NCI-H82 treated with DMSO at 0.1 percent for 48 hours (cell line): ENCODE measurements at regions not wholly inside any gene's neighbourhood (a gene's known extent, or its start where the extent isn't known, plus 50 kb on each side); places are given as distances from the start of the nearest gene placed in this dataset.

Source experiments
- DNase-seq: peaks from one replicate; lab custom pipeline; 2025; ENCODE audit not compliant: unreplicated experiment; lab: John Stamatoyannopoulos, UW

GRCh38 chr6:9957215-9957759, 457.6 kb downstream of the TFAP2A start:
- DNase-seq, result no peak

GRCh38 chr6:9948678-9949077, 466.2 kb downstream of the TFAP2A start:
- no peak for DNase-seq

- no peak for DNase-seq
These were observed 470.9 kb downstream of the TFAP2A start for GRCh38 chr6:9943986-9944385.

GRCh38 chr6:9943026-9943425, 471.8 kb downstream of the TFAP2A start:
- DNase-seq, result no peak

- DNase-seq, result no peak
These were observed 472.7 kb downstream of the TFAP2A start for GRCh38 chr6:9942131-9942530.

- no peak for DNase-seq
These were observed 476.1 kb downstream of the TFAP2A start for GRCh38 chr6:9938801-9939200.

- no peak for DNase-seq
These were observed 477.7 kb downstream of the TFAP2A start for GRCh38 chr6:9937031-9937763.

- no peak for DNase-seq
These were observed 478.3 kb downstream of the TFAP2A start for GRCh38 chr6:9936551-9936950.

GRCh38 chr6:9933677-9934076, 481.2 kb downstream of the TFAP2A start:
- DNase-seq, result no peak

- no peak for DNase-seq
These were observed 487.6 kb downstream of the TFAP2A start for GRCh38 chr6:9927275-9927674.

GRCh38 chr6:9924971-9925370, 489.9 kb downstream of the TFAP2A start:
- DNase-seq, result no peak

GRCh38 chr6:9921366-9921765, 493.5 kb downstream of the TFAP2A start:
- DNase-seq, result no peak

GRCh38 chr6:9914951-9915350, 499.9 kb downstream of the TFAP2A start:
- DNase-seq, result no peak

- no peak for DNase-seq
These were observed 513.5 kb downstream of the TFAP2A start for GRCh38 chr6:9901376-9901775.

GRCh38 chr6:9896806-9897205, 518.1 kb downstream of the TFAP2A start:
- DNase-seq, result no peak

- DNase-seq, result no peak
These were observed 524.0 kb downstream of the TFAP2A start for GRCh38 chr6:9890893-9891292.

- no peak for DNase-seq
These were observed 524.4 kb downstream of the TFAP2A start for GRCh38 chr6:9890469-9890868.

GRCh38 chr6:9878535-9878934, 536.3 kb downstream of the TFAP2A start:
- DNase-seq, result no peak

GRCh38 chr6:9875605-9876353, 539.1 kb downstream of the TFAP2A start:
- no peak for DNase-seq

- no peak for DNase-seq
These were observed 552.2 kb downstream of the TFAP2A start for GRCh38 chr6:9862603-9863167.

- DNase-seq, result no peak
These were observed 563.1 kb downstream of the TFAP2A start for GRCh38 chr6:9851541-9852380.
